GM12878 (cell line): ENCODE measurements at regions not wholly inside any gene's neighbourhood (a gene's known extent, or its start where the extent isn't known, plus 50 kb on each side); places are given as distances from the start of the nearest gene placed in this dataset.

Experiments used
- ETV6 ChIP-seq, 2 experiments: fragments of 450-650 bp in 1 of 2; IDR thresholded peaks in 1 of 2; conservative IDR thresholded peaks in 1 of 2; 2 replicates each; pipeline ENCODE4 v1.6.1; 2014; ENCODE audit warnings: antibody characterized with exemption in 1 of 2, borderline replicate concordance in 1 of 2, low read depth in 1 of 2, mild to moderate bottlenecking in 1 of 2, moderate library complexity in 1 of 2
- IKZF1 ChIP-seq: fragments of 450-650 bp; conservative IDR thresholded peaks from 2 replicates; pipeline ENCODE4 v1.6.1; 2017; ENCODE audit warnings: antibody characterized with exemption, mild to moderate bottlenecking
- SIX5 ChIP-seq: IDR thresholded peaks from 2 replicates; pipeline ENCODE4 v1.6.1; 2011; ENCODE audit warnings: mild to moderate bottlenecking, low read depth, low read length, moderate library complexity; ENCODE audit not compliant: severe bottlenecking
- YY1 ChIP-seq: IDR thresholded peaks from 2 replicates; pipeline ENCODE4 v1.6.1; 2011; ENCODE audit warnings: low read depth, mild to moderate bottlenecking, low read length
- TF ChIP-seq, protein P1 (sequence below), 3 experiments: IDR thresholded peaks in 2 of 3; conservative IDR thresholded peaks in 1 of 3; 2 replicates each; pipeline ENCODE4 v1.5.1; 2011; ENCODE audit warnings: low read depth in 3 of 3, low read length in 3 of 3, mild to moderate bottlenecking in 3 of 3, control low read depth in 2 of 3, moderate library complexity in 2 of 3, inconsistent platforms in 1 of 3, mixed read lengths in 1 of 3; ENCODE audit not compliant: control insufficient read depth in 2 of 3, insufficient read depth in 1 of 3; ENCODE audit errors: extremely low read depth in 1 of 3

DNA sequence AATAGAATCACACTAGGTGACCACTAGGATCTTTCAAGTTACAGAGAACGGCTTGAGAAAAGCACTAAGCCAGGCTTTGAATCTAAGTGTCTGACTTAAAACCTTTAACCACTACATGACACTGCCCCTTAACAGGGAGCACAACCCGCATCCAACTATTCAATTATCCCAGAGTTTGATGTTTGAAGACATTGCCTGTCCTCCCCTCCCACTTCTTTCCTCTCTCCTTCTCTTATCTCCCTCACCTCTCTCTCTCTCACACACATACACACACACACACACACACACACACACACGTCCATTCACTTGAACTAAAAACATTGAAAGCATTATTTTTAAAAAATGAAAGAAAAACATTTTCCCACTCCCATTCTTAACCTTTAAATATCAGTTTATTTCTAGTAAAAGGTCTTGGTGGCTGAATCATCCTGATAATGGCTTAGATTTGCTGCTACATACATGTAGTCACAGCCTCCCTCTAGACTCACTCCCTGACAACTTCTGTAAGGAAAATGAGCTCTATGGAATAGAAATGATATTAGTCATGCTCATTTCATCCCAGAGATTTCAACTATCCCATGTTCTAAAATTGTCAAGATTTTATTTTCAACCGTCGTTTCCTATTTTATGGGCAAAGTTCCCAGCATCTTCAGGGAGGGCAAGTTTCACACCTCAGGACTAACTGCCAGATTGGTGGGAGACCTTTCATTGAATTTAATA, 53.5 kb upstream of the RAP1B start:
- TF ChIP-seq SIX5 (no peak), YY1 (no peak), IKZF1 (no peak), ETV6 (conservative IDR thresholded peaks at IDR 0.05 in 1 of 2, IDR thresholded peaks at IDR 0.05 in 1 of 2; ENCODE audit: borderline replicate concordance in 1 of 2, low read depth in 1 of 2) (no peak)
- TF ChIP-seq, protein P1, sequence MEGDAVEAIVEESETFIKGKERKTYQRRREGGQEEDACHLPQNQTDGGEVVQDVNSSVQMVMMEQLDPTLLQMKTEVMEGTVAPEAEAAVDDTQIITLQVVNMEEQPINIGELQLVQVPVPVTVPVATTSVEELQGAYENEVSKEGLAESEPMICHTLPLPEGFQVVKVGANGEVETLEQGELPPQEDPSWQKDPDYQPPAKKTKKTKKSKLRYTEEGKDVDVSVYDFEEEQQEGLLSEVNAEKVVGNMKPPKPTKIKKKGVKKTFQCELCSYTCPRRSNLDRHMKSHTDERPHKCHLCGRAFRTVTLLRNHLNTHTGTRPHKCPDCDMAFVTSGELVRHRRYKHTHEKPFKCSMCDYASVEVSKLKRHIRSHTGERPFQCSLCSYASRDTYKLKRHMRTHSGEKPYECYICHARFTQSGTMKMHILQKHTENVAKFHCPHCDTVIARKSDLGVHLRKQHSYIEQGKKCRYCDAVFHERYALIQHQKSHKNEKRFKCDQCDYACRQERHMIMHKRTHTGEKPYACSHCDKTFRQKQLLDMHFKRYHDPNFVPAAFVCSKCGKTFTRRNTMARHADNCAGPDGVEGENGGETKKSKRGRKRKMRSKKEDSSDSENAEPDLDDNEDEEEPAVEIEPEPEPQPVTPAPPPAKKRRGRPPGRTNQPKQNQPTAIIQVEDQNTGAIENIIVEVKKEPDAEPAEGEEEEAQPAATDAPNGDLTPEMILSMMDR (IDR thresholded peaks at IDR 0.05 in 2 of 3, conservative IDR thresholded peaks at IDR 0.05 in 1 of 3; ENCODE audit: control insufficient read depth in 2 of 3, extremely low read depth in 1 of 3, insufficient read depth in 1 of 3, low read depth in 3 of 3, low read length in 3 of 3): no peak
